Uterus (tissue), 2 donors: ENCODE measurements at regions not wholly inside any gene's neighbourhood (a gene's known extent, or its start where the extent isn't known, plus 50 kb on each side); places are given as distances from the start of the nearest gene placed in this dataset.

Experiments used
- POLR2A ChIP-seq, 2 donors: fragments of 450-650 bp; IDR thresholded peaks; one replicate each; pipeline ENCODE4 v1.6.1; 2016; ENCODE audit warnings: antibody characterized with exemption in 2 of 2, mild to moderate bottlenecking in 1 of 2, moderate library complexity in 1 of 2
- TF ChIP-seq, protein P1 (sequence below), 4 experiments: fragments of 200-600 bp in 2 of 4; fragments of 450-650 bp in 2 of 4; sonication (generic) in 2 of 4; IDR thresholded peaks; one replicate each; pipeline ENCODE4 v1.5.1; 2016 to 2019; ENCODE audit warnings: antibody characterized with exemption in 4 of 4, mild to moderate bottlenecking in 2 of 4, moderate library complexity in 1 of 4

DNA sequence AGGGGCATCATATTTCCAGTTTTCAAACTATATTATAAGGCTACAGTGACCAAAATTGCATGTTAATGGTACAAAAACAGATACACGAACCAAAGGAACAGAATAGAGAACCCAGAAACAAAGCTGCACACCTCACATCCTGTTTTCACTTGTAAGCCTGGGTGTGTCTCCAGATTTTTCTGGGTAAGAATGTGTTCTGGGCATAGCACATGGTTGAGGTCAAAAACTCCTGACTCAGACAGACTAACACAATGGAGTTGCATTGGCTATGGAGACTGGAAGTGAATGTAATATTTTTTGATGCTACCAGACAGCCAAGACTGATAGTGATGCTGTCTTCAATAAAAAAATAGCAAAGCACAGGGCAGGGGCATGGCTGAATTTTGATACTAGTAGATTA is 1175.2 kb downstream of the NXPH1 start:
- TF ChIP-seq, protein P1, sequence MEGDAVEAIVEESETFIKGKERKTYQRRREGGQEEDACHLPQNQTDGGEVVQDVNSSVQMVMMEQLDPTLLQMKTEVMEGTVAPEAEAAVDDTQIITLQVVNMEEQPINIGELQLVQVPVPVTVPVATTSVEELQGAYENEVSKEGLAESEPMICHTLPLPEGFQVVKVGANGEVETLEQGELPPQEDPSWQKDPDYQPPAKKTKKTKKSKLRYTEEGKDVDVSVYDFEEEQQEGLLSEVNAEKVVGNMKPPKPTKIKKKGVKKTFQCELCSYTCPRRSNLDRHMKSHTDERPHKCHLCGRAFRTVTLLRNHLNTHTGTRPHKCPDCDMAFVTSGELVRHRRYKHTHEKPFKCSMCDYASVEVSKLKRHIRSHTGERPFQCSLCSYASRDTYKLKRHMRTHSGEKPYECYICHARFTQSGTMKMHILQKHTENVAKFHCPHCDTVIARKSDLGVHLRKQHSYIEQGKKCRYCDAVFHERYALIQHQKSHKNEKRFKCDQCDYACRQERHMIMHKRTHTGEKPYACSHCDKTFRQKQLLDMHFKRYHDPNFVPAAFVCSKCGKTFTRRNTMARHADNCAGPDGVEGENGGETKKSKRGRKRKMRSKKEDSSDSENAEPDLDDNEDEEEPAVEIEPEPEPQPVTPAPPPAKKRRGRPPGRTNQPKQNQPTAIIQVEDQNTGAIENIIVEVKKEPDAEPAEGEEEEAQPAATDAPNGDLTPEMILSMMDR (IDR thresholded peaks at IDR 0.05), result no peak
- no peak for TF ChIP-seq POLR2A (IDR thresholded peaks at IDR 0.05)
